ENCODE measurements at regions not wholly inside any gene's neighbourhood (a gene's known extent, or its start where the extent isn't known, plus 50 kb on each side); places are given as distances from the start of the nearest gene placed in this dataset.

DNA sequence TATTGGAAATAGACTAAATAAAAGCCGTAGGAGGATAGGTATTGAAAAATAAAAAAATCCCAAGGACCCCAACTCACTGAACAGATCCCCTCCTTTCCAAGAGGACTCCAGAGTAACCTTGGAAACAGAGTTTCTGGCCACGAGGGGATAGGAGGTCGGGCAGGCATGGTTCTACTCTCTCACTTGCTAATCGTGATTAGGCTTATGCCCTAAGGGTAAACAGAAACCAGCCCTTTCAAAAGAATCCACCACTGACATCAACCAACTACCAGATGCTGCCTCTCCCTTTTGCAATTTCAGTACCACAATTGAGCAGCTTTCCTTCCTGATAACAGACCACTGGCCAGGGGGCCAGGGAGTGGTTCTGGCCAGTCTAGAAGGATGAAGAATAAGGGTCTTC, 477.8 kb downstream of the EIPR1 start:
- ChIA-PET CTCF (no interaction called here), RAD21 (ENCODE audit: low non-redundant PET in 1 of 2, low total read pairs in 2 of 2, uncharacterized antibody in 2 of 2, unreplicated experiment in 2 of 2) (no interaction called here), POLR2A (no interaction called here)
- no peaks in the 10 kb centered on the region for H3K9me3 ChIP-seq (ENCODE audit: control insufficient read depth in 1 of 2, insufficient read depth in 1 of 2, low read depth in 1 of 2, low read length in 2 of 2)
- H3K4me2 ChIP-seq (ENCODE audit: low read length) = no peak overlapping the region
- H3K79me2 ChIP-seq (ENCODE audit: insufficient read depth, low read length) = no peaks in the 10 kb centered on the region
- no peak overlapping the region for H3K9ac ChIP-seq (ENCODE audit: low read length)
- no peak for DNase-seq (ENCODE audit: low read depth, low spot score)
- H3K4me3 ChIP-seq (replicated peaks in 1 of 2; ENCODE audit: low read depth in 1 of 2, low read length in 2 of 2) = no peak overlapping the region
- no TSS peak for BruUV-seq (replicated peaks)
- no peak overlapping the region for H2AFZ ChIP-seq (ENCODE audit: low read depth, low read length, poor library complexity, severe bottlenecking)
- no peak for ATAC-seq
- H4K20me1 ChIP-seq (ENCODE audit: insufficient read depth) = no peaks in the 10 kb centered on the region; the same call in 1 of the 2 replicates
- no peaks in the 10 kb centered on the region for H3K9me2 ChIP-seq (ENCODE audit: insufficient read depth)
- no peaks in the 10 kb centered on the region for H3K4me1 ChIP-seq (ENCODE audit: control insufficient read depth in 1 of 2, insufficient read depth in 2 of 2, low read length in 2 of 2)
- no peak overlapping the region for H3K27ac ChIP-seq (ENCODE audit: low read depth, low read length)
- H3K27me3 ChIP-seq (ENCODE audit: insufficient read depth, low read length) = peaks cover 10% of the 10 kb centered on the region; the same call in 1 of the 2 replicates
- TF ChIP-seq POLR2A (IDR thresholded peaks at IDR 0.05; ENCODE audit: borderline replicate concordance, extremely low read depth, insufficient read depth, insufficient read length) = no peak
- no peak for TF ChIP-seq EZH2phosphoT487 (IDR thresholded peaks at IDR 0.05; ENCODE audit: borderline replicate concordance)
- TF ChIP-seq, protein P1, sequence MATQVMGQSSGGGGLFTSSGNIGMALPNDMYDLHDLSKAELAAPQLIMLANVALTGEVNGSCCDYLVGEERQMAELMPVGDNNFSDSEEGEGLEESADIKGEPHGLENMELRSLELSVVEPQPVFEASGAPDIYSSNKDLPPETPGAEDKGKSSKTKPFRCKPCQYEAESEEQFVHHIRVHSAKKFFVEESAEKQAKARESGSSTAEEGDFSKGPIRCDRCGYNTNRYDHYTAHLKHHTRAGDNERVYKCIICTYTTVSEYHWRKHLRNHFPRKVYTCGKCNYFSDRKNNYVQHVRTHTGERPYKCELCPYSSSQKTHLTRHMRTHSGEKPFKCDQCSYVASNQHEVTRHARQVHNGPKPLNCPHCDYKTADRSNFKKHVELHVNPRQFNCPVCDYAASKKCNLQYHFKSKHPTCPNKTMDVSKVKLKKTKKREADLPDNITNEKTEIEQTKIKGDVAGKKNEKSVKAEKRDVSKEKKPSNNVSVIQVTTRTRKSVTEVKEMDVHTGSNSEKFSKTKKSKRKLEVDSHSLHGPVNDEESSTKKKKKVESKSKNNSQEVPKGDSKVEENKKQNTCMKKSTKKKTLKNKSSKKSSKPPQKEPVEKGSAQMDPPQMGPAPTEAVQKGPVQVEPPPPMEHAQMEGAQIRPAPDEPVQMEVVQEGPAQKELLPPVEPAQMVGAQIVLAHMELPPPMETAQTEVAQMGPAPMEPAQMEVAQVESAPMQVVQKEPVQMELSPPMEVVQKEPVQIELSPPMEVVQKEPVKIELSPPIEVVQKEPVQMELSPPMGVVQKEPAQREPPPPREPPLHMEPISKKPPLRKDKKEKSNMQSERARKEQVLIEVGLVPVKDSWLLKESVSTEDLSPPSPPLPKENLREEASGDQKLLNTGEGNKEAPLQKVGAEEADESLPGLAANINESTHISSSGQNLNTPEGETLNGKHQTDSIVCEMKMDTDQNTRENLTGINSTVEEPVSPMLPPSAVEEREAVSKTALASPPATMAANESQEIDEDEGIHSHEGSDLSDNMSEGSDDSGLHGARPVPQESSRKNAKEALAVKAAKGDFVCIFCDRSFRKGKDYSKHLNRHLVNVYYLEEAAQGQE (IDR thresholded peaks at IDR 0.05; ENCODE audit: low read depth) = no peak
- no peak for TF ChIP-seq RAD21 (IDR thresholded peaks at IDR 0.05; ENCODE audit: low read depth)
- no peak for TF ChIP-seq EZH2 (IDR thresholded peaks at IDR 0.05)
- no peak for TF ChIP-seq ZNF274 (IDR thresholded peaks at IDR 0.05; ENCODE audit: low read depth, low read length)
- TF ChIP-seq ATF3 (IDR thresholded peaks at IDR 0.05) = no peak
- TF ChIP-seq, protein P2, sequence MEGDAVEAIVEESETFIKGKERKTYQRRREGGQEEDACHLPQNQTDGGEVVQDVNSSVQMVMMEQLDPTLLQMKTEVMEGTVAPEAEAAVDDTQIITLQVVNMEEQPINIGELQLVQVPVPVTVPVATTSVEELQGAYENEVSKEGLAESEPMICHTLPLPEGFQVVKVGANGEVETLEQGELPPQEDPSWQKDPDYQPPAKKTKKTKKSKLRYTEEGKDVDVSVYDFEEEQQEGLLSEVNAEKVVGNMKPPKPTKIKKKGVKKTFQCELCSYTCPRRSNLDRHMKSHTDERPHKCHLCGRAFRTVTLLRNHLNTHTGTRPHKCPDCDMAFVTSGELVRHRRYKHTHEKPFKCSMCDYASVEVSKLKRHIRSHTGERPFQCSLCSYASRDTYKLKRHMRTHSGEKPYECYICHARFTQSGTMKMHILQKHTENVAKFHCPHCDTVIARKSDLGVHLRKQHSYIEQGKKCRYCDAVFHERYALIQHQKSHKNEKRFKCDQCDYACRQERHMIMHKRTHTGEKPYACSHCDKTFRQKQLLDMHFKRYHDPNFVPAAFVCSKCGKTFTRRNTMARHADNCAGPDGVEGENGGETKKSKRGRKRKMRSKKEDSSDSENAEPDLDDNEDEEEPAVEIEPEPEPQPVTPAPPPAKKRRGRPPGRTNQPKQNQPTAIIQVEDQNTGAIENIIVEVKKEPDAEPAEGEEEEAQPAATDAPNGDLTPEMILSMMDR (IDR thresholded peaks at IDR 0.05 in 2 of 3, conservative IDR thresholded peaks at IDR 0.05 in 1 of 3; ENCODE audit: borderline replicate concordance in 1 of 3, insufficient read depth in 1 of 3, low read depth in 2 of 3, low read length in 2 of 3) = no peak
- no peak for TF ChIP-seq SP1 (IDR thresholded peaks at IDR 0.05; ENCODE audit: low read depth)
- TF ChIP-seq ZFX (IDR thresholded peaks at IDR 0.05) = no peak
- TF ChIP-seq, protein P3, sequence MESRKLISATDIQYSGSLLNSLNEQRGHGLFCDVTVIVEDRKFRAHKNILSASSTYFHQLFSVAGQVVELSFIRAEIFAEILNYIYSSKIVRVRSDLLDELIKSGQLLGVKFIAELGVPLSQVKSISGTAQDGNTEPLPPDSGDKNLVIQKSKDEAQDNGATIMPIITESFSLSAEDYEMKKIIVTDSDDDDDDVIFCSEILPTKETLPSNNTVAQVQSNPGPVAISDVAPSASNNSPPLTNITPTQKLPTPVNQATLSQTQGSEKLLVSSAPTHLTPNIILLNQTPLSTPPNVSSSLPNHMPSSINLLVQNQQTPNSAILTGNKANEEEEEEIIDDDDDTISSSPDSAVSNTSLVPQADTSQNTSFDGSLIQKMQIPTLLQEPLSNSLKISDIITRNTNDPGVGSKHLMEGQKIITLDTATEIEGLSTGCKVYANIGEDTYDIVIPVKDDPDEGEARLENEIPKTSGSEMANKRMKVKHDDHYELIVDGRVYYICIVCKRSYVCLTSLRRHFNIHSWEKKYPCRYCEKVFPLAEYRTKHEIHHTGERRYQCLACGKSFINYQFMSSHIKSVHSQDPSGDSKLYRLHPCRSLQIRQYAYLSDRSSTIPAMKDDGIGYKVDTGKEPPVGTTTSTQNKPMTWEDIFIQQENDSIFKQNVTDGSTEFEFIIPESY (IDR thresholded peaks at IDR 0.05; ENCODE audit: extremely low read depth, insufficient replicate concordance, low read length) = no peak
- no peak for TF ChIP-seq YY1 (IDR thresholded peaks at IDR 0.05; ENCODE audit: extremely low read depth, insufficient replicate concordance, low read depth, low read length)
- TF ChIP-seq, protein P4, sequence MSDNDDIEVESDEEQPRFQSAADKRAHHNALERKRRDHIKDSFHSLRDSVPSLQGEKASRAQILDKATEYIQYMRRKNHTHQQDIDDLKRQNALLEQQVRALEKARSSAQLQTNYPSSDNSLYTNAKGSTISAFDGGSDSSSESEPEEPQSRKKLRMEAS (IDR thresholded peaks at IDR 0.05) = no peak
- TF ChIP-seq ELF1 (IDR thresholded peaks at IDR 0.05; ENCODE audit: borderline replicate concordance, low read depth) = no peak
- no peak for TF ChIP-seq EGR1 (IDR thresholded peaks at IDR 0.05; ENCODE audit: low read depth)
- TF ChIP-seq CBX3 (IDR thresholded peaks at IDR 0.05; ENCODE audit: low read depth) = no peak
- no peak for TF ChIP-seq SRF (IDR thresholded peaks at IDR 0.05; ENCODE audit: low read depth)
- intact Hi-C loops (cut with micrococcal nuclease) = no loop called here
- no peaks in the 10 kb centered on the region for H3K36me3 ChIP-seq (ENCODE audit: control insufficient read depth in 1 of 2, insufficient read depth in 2 of 2, low read length in 2 of 2)

All from HCT116 (cell line).